ENCODE measurements at regions not wholly inside any gene's neighbourhood (a gene's known extent, or its start where the extent isn't known, plus 50 kb on each side); places are given as distances from the start of the nearest gene placed in this dataset.

DNA sequence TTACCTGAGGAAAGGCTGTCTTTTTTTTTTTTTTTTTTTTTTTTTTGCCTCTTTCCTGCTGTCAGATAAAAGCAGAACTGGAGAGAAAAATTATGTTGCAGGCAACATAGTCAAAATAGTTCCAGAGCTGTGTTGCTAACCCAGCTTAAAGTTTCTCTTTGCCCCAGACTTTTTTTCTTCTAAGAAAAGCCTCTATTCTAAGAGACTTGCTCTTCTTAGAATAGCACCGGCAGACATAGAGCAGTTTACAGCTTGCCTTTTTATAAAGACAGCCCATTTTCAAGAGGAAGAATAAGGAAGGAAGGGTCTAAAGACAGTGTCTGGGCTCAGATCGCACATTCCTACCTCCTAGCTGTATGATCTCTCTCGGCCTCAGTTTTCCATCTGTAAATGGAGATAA, 88.7 kb downstream of the TENT5C start:
- Histone ChIP-seq H3K9me3 (ENCODE audit: insufficient read depth, low read depth) (no peaks in the 10 kb centered on the region), H3K27ac (no peak overlapping the region), H3K4me3 (no peak overlapping the region), H3K27me3 (ENCODE audit: insufficient read depth, low read depth) (no peaks in the 10 kb centered on the region), H4K20me1 (ENCODE audit: insufficient read depth) (no peaks in the 10 kb centered on the region), H3K4me1 (replicated peaks; ENCODE audit: insufficient read depth) (no peaks in the 10 kb centered on the region), H3F3A (ENCODE audit: insufficient read depth, low read depth) (no peaks in the 10 kb centered on the region), H3K79me2 (ENCODE audit: low read depth) (no peaks in the 10 kb centered on the region), H3K36me3 (ENCODE audit: low read depth) (no peaks in the 10 kb centered on the region), H3K4me2 (no peak overlapping the region), H3K9me2 (ENCODE audit: insufficient read depth) (no peaks in the 10 kb centered on the region), H2AFZ (no peak overlapping the region)
- intact Hi-C loops (cut with micrococcal nuclease; ENCODE audit: unreplicated experiment): no loop called here
- ChIA-PET CTCF (no interaction called here), POLR2A (ENCODE audit: unreplicated experiment) (no interaction called here)
- no peak for TF ChIP-seq EZH2 (IDR thresholded peaks at IDR 0.05; ENCODE audit: low read depth)
- TF ChIP-seq, protein P1, sequence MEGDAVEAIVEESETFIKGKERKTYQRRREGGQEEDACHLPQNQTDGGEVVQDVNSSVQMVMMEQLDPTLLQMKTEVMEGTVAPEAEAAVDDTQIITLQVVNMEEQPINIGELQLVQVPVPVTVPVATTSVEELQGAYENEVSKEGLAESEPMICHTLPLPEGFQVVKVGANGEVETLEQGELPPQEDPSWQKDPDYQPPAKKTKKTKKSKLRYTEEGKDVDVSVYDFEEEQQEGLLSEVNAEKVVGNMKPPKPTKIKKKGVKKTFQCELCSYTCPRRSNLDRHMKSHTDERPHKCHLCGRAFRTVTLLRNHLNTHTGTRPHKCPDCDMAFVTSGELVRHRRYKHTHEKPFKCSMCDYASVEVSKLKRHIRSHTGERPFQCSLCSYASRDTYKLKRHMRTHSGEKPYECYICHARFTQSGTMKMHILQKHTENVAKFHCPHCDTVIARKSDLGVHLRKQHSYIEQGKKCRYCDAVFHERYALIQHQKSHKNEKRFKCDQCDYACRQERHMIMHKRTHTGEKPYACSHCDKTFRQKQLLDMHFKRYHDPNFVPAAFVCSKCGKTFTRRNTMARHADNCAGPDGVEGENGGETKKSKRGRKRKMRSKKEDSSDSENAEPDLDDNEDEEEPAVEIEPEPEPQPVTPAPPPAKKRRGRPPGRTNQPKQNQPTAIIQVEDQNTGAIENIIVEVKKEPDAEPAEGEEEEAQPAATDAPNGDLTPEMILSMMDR (conservative IDR thresholded peaks at IDR 0.05): no peak
- no peak for DNase-seq
- no TSS peak for BruUV-seq (replicated peaks)

DNA sequence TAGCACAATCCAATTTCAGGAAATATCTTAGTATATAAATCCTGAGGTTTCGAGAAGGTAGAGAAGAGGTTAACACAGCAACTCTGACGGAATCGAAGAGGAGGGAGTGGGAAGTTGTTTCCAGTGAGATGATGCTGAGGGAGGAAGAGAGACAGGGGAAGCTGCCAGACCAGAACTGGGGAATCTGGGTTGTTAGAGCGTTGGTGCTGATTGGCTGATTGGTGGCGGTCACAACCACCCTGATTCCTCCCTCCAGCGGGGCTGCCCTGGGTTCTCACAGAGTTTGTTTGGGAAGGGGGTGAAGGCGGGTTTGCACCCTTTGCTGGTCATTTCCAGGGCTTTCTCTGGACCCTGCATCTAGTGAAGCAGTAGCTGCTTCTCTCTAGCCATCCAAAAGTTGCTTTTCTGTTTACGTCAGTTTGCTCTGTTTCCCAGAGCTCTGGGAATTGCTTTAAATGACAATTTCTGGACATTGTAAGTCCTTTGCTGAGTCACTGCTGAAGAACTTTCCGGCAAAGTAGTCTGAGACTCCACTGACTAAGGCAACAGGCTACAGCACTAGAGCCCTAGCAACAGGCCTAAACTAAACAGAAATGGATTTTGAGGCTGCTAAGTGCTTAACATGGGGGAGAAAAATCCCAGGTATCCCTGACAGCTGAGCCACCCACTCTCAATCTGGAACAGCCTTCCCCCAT, 90.1 kb downstream of the TENT5C start:
- no peak overlapping the region for H2AFZ ChIP-seq
- no peaks in the 10 kb centered on the region for H3K4me1 ChIP-seq (replicated peaks; ENCODE audit: insufficient read depth)
- ChIA-PET POLR2A (ENCODE audit: unreplicated experiment) (no interaction called here), CTCF (no interaction called here)
- intact Hi-C loops (cut with micrococcal nuclease; ENCODE audit: unreplicated experiment): no loop called here
- no peak for DNase-seq
- no peaks in the 10 kb centered on the region for H3K79me2 ChIP-seq (ENCODE audit: low read depth)
- H3K27me3 ChIP-seq (ENCODE audit: insufficient read depth, low read depth): no peaks in the 10 kb centered on the region
- H3F3A ChIP-seq (ENCODE audit: insufficient read depth, low read depth): no peaks in the 10 kb centered on the region
- H3K9me3 ChIP-seq (ENCODE audit: insufficient read depth, low read depth): no peaks in the 10 kb centered on the region
- no TSS peak for BruUV-seq (replicated peaks)
- H3K9me2 ChIP-seq (ENCODE audit: insufficient read depth): no peaks in the 10 kb centered on the region
- no peak overlapping the region for H3K4me3 ChIP-seq
- no peak for TF ChIP-seq EZH2 (IDR thresholded peaks at IDR 0.05; ENCODE audit: low read depth)
- TF ChIP-seq, protein P1 (conservative IDR thresholded peaks at IDR 0.05): no peak
- no peak overlapping the region for H3K27ac ChIP-seq
- H3K36me3 ChIP-seq (ENCODE audit: low read depth): no peaks in the 10 kb centered on the region
- H4K20me1 ChIP-seq (ENCODE audit: insufficient read depth): no peaks in the 10 kb centered on the region
- no peak overlapping the region for H3K4me2 ChIP-seq

DNA sequence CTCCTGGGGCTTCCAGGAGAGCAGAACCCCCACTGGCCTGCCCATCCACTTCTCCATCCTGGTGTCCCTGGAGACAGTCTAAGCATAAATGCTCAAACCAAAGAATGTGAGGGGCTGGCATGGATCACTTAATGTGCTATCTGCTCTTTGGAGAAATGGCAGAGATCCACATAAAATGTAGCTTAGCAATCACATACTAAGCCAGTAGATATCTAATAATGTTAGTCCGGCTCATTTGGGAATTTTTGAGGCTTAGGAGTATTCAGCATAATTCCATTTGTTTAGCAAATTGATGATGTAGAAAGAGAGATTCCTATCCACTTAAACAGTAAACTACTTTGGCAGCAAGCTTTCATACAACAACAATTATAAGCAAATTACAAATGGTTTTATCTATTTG, 90.7 kb downstream of the TENT5C start:
- no peaks in the 10 kb centered on the region for H3K79me2 ChIP-seq (ENCODE audit: low read depth)
- no peaks in the 10 kb centered on the region for H3K4me1 ChIP-seq (replicated peaks; ENCODE audit: insufficient read depth)
- H3K27me3 ChIP-seq (ENCODE audit: insufficient read depth, low read depth): no peaks in the 10 kb centered on the region
- no peaks in the 10 kb centered on the region for H3K9me3 ChIP-seq (ENCODE audit: insufficient read depth, low read depth)
- intact Hi-C loops (cut with micrococcal nuclease; ENCODE audit: unreplicated experiment): no loop called here
- no TSS peak for BruUV-seq (replicated peaks)
- no peak overlapping the region for H3K4me3 ChIP-seq
- H3F3A ChIP-seq (ENCODE audit: insufficient read depth, low read depth): no peaks in the 10 kb centered on the region
- no peak for DNase-seq
- CTCF ChIA-PET: no interaction called here
- POLR2A ChIA-PET (ENCODE audit: unreplicated experiment): no interaction called here
- H3K27ac ChIP-seq: no peak overlapping the region
- H3K4me2 ChIP-seq: no peak overlapping the region
- no peaks in the 10 kb centered on the region for H3K36me3 ChIP-seq (ENCODE audit: low read depth)
- no peaks in the 10 kb centered on the region for H3K9me2 ChIP-seq (ENCODE audit: insufficient read depth)
- H2AFZ ChIP-seq: no peak overlapping the region
- TF ChIP-seq, protein P1 (conservative IDR thresholded peaks at IDR 0.05): no peak
- no peak for TF ChIP-seq EZH2 (IDR thresholded peaks at IDR 0.05; ENCODE audit: low read depth)
- no peaks in the 10 kb centered on the region for H4K20me1 ChIP-seq (ENCODE audit: insufficient read depth)

All from PC-9 (cell line).